Lung (tissue), 11 donors: ENCODE measurements at regions not wholly inside any gene's neighbourhood (a gene's known extent, or its start where the extent isn't known, plus 50 kb on each side); places are given as distances from the start of the nearest gene placed in this dataset.

ENCODE experiments used
- ATAC-seq: fragments of 200-7000 bp; cut with Tn5 transposase; one replicate; pipeline ENCODE4 v1.9.1; 2020; ENCODE audit warnings: moderate number of reproducible peaks; ENCODE audit not compliant: insufficient read depth, low FRiP score
- DNase-seq, 3 donors: peaks; one replicate each; pipeline ENCODE4 v3.0.0-alpha.2; 2013 to 2017
- H3K27ac ChIP-seq, 2 donors: one replicate each; pipeline ENCODE4 v1.5.1; 2013; ENCODE audit warnings: mild to moderate bottlenecking in 2 of 2, moderate library complexity in 2 of 2, control low read depth in 1 of 2, inconsistent platforms in 1 of 2, low read depth in 1 of 2, low read length in 1 of 2
- H3K27me3 ChIP-seq, 3 donors: one replicate each; pipeline ENCODE4 v1.5.1; 2013; ENCODE audit warnings: low read length in 2 of 3; ENCODE audit not compliant: control insufficient read depth in 3 of 3, insufficient read depth in 3 of 3
- H3K36me3 ChIP-seq, 4 donors: one replicate each; pipeline ENCODE4 v1.5.1; 2013; ENCODE audit warnings: low read length in 4 of 4, mild to moderate bottlenecking in 1 of 4, moderate library complexity in 1 of 4; ENCODE audit not compliant: control insufficient read depth in 4 of 4, insufficient read depth in 4 of 4
- H3K4me1 ChIP-seq, 5 donors: one replicate each; pipeline ENCODE4 v1.5.1; 2013; ENCODE audit warnings: low read length in 5 of 5, mild to moderate bottlenecking in 2 of 5, moderate library complexity in 1 of 5; ENCODE audit not compliant: control insufficient read depth in 5 of 5, insufficient read depth in 5 of 5
- H3K4me3 ChIP-seq: one replicate; pipeline ENCODE4 v1.5.1; 2013; ENCODE audit warnings: mild to moderate bottlenecking, control low read depth, moderate library complexity
- H3K9ac ChIP-seq, 2 donors: one replicate each; pipeline ENCODE4 v1.5.1; 2013; ENCODE audit warnings: low read length in 2 of 2, control low read depth in 1 of 2; ENCODE audit not compliant: insufficient read depth in 1 of 2
- H3K9me3 ChIP-seq, 4 donors: one replicate each; pipeline ENCODE4 v1.5.1; 2013; ENCODE audit warnings: low read length in 3 of 4, mild to moderate bottlenecking in 1 of 4, moderate library complexity in 1 of 4; ENCODE audit not compliant: control insufficient read depth in 4 of 4, insufficient read depth in 3 of 4
- CTCF ChIP-seq: IDR thresholded peaks from 2 replicates; pipeline ENCODE4 v1.5.1; 2012; ENCODE audit warnings: mild to moderate bottlenecking; ENCODE audit errors: control extremely low read depth, extremely low read depth
- WGBS, 2 donors: extraction: QIAGEN DNeasy Blood & Tissue Kit; methylation state at CpG; one replicate each; pipeline ENCODE4 v1.1.7; 2013; 5-methylcytosine and 5-hydroxymethylcytosine counted together
- donor health status: control.
- donor health status: control.
- donor health status: Bipolar disorder and iron deficiency.
- donor health status: healthy.
- donor health status: DM: yes; HTN: yes; CAD: no.

- Histone ChIP-seq H3K4me1 (no peaks in the 10 kb centered on the region), H3K9me3 (peaks cover 0 to 5% (median 2%) of the 10 kb centered on the region in 4 donors), H3K36me3 (no peaks in the 10 kb centered on the region), H3K9ac (no peak overlapping the region), H3K27ac (no peak overlapping the region), H3K4me3 (no peak overlapping the region), H3K27me3 (no peaks in the 10 kb centered on the region)
- no peak for TF ChIP-seq CTCF
- 60 to 87% methylated on average over 4 of the region's 4 CpGs for WGBS, 2 donors
- ATAC-seq (no peak), DNase-seq (no peak)
Measured at GRCh38 chr1:191155178-191155577, 677.5 kb upstream of the BRINP3 start.

DNA sequence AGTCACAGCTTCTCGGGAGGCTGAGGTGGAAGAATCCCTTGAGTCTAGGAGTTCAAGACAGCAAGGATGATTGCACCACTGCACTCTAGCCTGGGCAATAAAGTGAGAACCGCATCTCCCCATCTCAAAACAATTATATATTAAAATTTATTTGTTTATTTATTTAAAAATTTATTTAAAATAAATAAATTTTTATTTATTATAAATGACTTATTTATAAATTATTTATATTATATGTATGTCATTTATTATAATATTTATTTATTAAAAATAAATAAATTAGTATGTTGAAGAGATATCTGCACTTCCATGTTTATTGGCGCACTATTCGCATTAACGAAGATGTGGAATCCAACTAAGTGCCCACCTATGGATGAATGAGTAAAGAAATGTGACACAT, 683.2 kb upstream of the BRINP3 start:
- no peaks in the 10 kb centered on the region for H3K27me3 ChIP-seq
- H3K9me3 ChIP-seq = peaks cover 0 to 5% (median 2%) of the 10 kb centered on the region in 4 donors
- H3K4me3 ChIP-seq = no peak overlapping the region
- H3K27ac ChIP-seq = no peak overlapping the region
- no peaks in the 10 kb centered on the region for H3K4me1 ChIP-seq
- ATAC-seq (no peak), DNase-seq (no peak)
- 97 to 99% methylated on average over 5 of the region's 5 CpGs for WGBS, 2 donors
- H3K9ac ChIP-seq = no peak overlapping the region
- no peaks in the 10 kb centered on the region for H3K36me3 ChIP-seq
- TF ChIP-seq CTCF = no peak

GRCh38 chr1:191162762-191163161, 685.1 kb upstream of the BRINP3 start:
- Histone ChIP-seq H3K9me3 (peaks cover 0 to 5% (median 2%) of the 10 kb centered on the region in 4 donors), H3K4me1 (no peaks in the 10 kb centered on the region), H3K9ac (no peak overlapping the region), H3K27ac (no peak overlapping the region), H3K36me3 (no peaks in the 10 kb centered on the region), H3K4me3 (no peak overlapping the region), H3K27me3 (no peaks in the 10 kb centered on the region)
- TF ChIP-seq CTCF = no peak
- DNase-seq (no peak), ATAC-seq (no peak)
- WGBS, 2 donors = 76 to 90% methylated on average over 2 of the region's 2 CpGs

- DNase-seq (no peak), ATAC-seq (no peak)
- Histone ChIP-seq H3K27me3 (no peaks in the 10 kb centered on the region), H3K4me1 (no peaks in the 10 kb centered on the region), H3K36me3 (no peaks in the 10 kb centered on the region), H3K4me3 (no peak overlapping the region), H3K9me3 (peaks cover 0 to 5% (median 1%) of the 10 kb centered on the region in 4 donors), H3K9ac (no peak overlapping the region), H3K27ac (no peak overlapping the region)
- TF ChIP-seq CTCF = no peak
Measured at GRCh38 chr1:191163621-191164020, 686.0 kb upstream of the BRINP3 start.
